ENCODE measurements at regions not wholly inside any gene's neighbourhood (a gene's known extent, or its start where the extent isn't known, plus 50 kb on each side); places are given as distances from the start of the nearest gene placed in this dataset.

DNA sequence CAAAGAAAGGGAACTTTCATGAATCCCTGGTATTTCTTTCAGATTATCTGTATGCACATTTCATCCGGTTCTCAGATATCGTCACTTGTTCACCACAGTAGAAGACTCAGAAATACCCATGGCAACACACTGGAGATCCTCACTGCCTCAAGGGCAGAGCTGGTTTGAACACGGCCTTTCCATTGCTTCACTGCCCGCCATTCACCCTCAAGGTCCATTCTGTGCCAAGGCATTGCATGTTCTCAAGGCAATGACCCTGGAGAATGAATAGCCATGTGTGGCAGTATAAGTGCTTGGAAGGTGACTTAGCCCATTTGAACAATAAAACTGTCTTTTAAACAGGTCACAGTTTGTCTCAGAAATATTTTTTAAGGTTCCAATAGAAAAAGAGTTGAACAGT, 606.5 kb downstream of the IPMK start:
- CTCF ChIA-PET = no interaction called here
- Histone ChIP-seq H4K20me1 (ENCODE audit: control insufficient read depth, insufficient read depth) (no peaks in the 10 kb centered on the region), H3K9ac (ENCODE audit: control insufficient read depth, insufficient read depth, low read length) (no peak overlapping the region), H3K79me2 (ENCODE audit: control insufficient read depth, insufficient read depth, low read length) (no peaks in the 10 kb centered on the region), H3K4me3 (no peak overlapping the region), H3K27ac (ENCODE audit: control insufficient read depth, insufficient read depth) (no peak overlapping the region), H2AFZ (ENCODE audit: control insufficient read depth, low read depth, low read length) (no peak overlapping the region), H3K27me3 (replicated peaks in 1 of 2; ENCODE audit: control insufficient read depth in 2 of 2, insufficient read depth in 2 of 2, low read length in 1 of 2) (no peaks in the 10 kb centered on the region), H3K4me2 (ENCODE audit: control insufficient read depth, insufficient read depth) (no peak overlapping the region), H3K9me3 (replicated peaks; ENCODE audit: control insufficient read depth, insufficient read depth, low read length) (no peaks in the 10 kb centered on the region), H3K36me3 (ENCODE audit: control insufficient read depth in 2 of 2, insufficient read depth in 2 of 2, low read length in 1 of 2) (no peaks in the 10 kb centered on the region), H3K4me1 (ENCODE audit: control insufficient read depth, insufficient read depth, low read length) (no peaks in the 10 kb centered on the region)
- TF ChIP-seq KDM1A (IDR thresholded peaks at IDR 0.05; ENCODE audit: borderline replicate concordance) (no peak), NRF1 (conservative IDR thresholded peaks at IDR 0.05; ENCODE audit: low read depth, low read length) (no peak), CBFB (IDR thresholded peaks at IDR 0.05; ENCODE audit: low read depth) (no peak)
- no peak for DNase-seq (ENCODE audit: low read depth, low spot score)
- no peak for ATAC-seq
- intact Hi-C loops (cut with micrococcal nuclease; ENCODE audit: unreplicated experiment) = no loop called here
- SMC1A ChIA-PET (ENCODE audit: uncharacterized antibody, unreplicated experiment) = interaction anchor here (0.7 kb wide), 1 partner anchor 260 kb away, joined by 3 read pairs; no protein-coding TSS in a partner anchor
- in situ Hi-C loops (cut with MboI) = no loop called here
- POLR2A ChIA-PET = no interaction called here
- FAIRE-seq = no peak
- no TSS peak for BruUV-seq (replicated peaks)
- 52% methylated on average over 4 of the region's 4 CpGs for WGBS (ENCODE audit: insufficient coverage, insufficient replicate concordance, low lambda C conversion rate, missing lambda C conversion rate)
- RAD21 ChIA-PET (ENCODE audit: unreplicated experiment) = no interaction called here

DNA sequence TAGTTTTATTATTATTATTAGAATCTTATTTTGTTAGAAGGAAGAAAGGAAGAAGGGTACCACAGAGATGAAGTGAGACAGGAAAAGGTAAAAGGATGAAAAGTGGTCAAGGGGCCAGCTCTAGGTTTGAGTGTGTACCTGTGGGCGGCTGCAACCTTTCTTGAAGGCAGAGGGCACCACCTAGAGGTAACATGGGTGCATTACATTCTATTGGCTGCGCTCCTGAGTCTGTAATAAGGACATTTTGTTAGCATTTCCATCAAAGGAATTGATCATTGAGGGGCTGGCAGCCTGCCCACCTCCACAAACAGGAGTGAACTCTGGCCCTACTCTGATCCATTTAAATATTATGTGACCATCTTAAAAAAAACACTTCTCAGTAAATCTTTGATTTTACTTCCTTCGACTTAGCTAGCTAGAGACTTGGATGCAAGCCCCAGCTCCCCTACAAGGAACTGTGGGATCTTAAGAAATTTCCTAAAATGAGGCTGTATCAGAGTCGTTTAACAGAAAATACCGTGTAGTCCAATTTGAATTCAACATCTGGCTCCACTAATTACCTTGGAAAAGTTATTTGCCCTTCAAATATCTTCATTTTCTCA, 610.4 kb downstream of the IPMK start:
- H3K9ac ChIP-seq (ENCODE audit: control insufficient read depth, insufficient read depth, low read length) = no peak overlapping the region
- H3K4me1 ChIP-seq (ENCODE audit: control insufficient read depth, insufficient read depth, low read length) = no peaks in the 10 kb centered on the region
- WGBS (ENCODE audit: insufficient coverage, insufficient replicate concordance, low lambda C conversion rate, missing lambda C conversion rate) = 20% methylated on average over 5 of the region's 5 CpGs
- H3K27me3 ChIP-seq (replicated peaks in 1 of 2; ENCODE audit: control insufficient read depth in 2 of 2, insufficient read depth in 2 of 2, low read length in 1 of 2) = no peaks in the 10 kb centered on the region
- no peaks in the 10 kb centered on the region for H3K79me2 ChIP-seq (ENCODE audit: control insufficient read depth, insufficient read depth, low read length)
- ChIA-PET CTCF (interaction anchor here (0.6 to 6.4 kb wide), 18 partner anchors 11 to 1188 kb away, joined by 3 to 109 read pairs (median 4); no protein-coding TSS in a partner anchor), POLR2A (no interaction called here), RAD21 (ENCODE audit: unreplicated experiment) (interaction anchor here (1.0 to 2.1 kb wide), 4 partner anchors 29 to 495 kb away, joined by 3 to 5 read pairs (median 4); no protein-coding TSS in a partner anchor), SMC1A (ENCODE audit: uncharacterized antibody, unreplicated experiment) (interaction anchor here (0.7 to 2.3 kb wide), 10 partner anchors 9 to 1188 kb away, joined by 3 to 7 read pairs (median 4); no protein-coding TSS in a partner anchor)
- DNase-seq (ENCODE audit: low read depth, low spot score) (no peak), ATAC-seq (peak; percentile 97), FAIRE-seq (peak; percentile 78)
- H2AFZ ChIP-seq (ENCODE audit: control insufficient read depth, low read depth, low read length) = no peak overlapping the region
- no peak overlapping the region for H3K4me2 ChIP-seq (ENCODE audit: control insufficient read depth, insufficient read depth)
- no peak overlapping the region for H3K27ac ChIP-seq (ENCODE audit: control insufficient read depth, insufficient read depth)
- no peaks in the 10 kb centered on the region for H4K20me1 ChIP-seq (ENCODE audit: control insufficient read depth, insufficient read depth)
- H3K9me3 ChIP-seq (replicated peaks; ENCODE audit: control insufficient read depth, insufficient read depth, low read length) = no peaks in the 10 kb centered on the region
- intact Hi-C loops (cut with micrococcal nuclease; ENCODE audit: unreplicated experiment) (loop anchor here (1.0 to 10.0 kb wide), 3 partner anchors 77 to 408 kb away; no protein-coding TSS in a partner anchor), in situ Hi-C loops (cut with MboI) (loop anchor here (5.0 kb wide), 1 partner anchor 315 kb away; no protein-coding TSS in a partner anchor)
- no peaks in the 10 kb centered on the region for H3K36me3 ChIP-seq (ENCODE audit: control insufficient read depth in 2 of 2, insufficient read depth in 2 of 2, low read length in 1 of 2)
- no peak overlapping the region for H3K4me3 ChIP-seq
- TF ChIP-seq JUNB (IDR thresholded peaks at IDR 0.05) = peak; percentile 39; the same call in 1 of the 2 replicates
- peak; percentile 86 for TF ChIP-seq RAD21 (IDR thresholded peaks at IDR 0.05; ENCODE audit: insufficient read depth, low read depth, low read length)
- TF ChIP-seq, protein P1, sequence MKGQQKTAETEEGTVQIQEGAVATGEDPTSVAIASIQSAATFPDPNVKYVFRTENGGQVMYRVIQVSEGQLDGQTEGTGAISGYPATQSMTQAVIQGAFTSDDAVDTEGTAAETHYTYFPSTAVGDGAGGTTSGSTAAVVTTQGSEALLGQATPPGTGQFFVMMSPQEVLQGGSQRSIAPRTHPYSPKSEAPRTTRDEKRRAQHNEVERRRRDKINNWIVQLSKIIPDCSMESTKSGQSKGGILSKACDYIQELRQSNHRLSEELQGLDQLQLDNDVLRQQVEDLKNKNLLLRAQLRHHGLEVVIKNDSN (IDR thresholded peaks at IDR 0.05; ENCODE audit: borderline replicate concordance, extremely low read length, insufficient read depth, low read depth, low read length) = no peak
- peak; percentile 68 for TF ChIP-seq IRF4 (IDR thresholded peaks at IDR 0.05; ENCODE audit: low read depth, low read length)
- TF ChIP-seq SMC3 (IDR thresholded peaks at IDR 0.05; ENCODE audit: borderline replicate concordance, low read length) = peak; percentile 62
- TF ChIP-seq, protein P2, sequence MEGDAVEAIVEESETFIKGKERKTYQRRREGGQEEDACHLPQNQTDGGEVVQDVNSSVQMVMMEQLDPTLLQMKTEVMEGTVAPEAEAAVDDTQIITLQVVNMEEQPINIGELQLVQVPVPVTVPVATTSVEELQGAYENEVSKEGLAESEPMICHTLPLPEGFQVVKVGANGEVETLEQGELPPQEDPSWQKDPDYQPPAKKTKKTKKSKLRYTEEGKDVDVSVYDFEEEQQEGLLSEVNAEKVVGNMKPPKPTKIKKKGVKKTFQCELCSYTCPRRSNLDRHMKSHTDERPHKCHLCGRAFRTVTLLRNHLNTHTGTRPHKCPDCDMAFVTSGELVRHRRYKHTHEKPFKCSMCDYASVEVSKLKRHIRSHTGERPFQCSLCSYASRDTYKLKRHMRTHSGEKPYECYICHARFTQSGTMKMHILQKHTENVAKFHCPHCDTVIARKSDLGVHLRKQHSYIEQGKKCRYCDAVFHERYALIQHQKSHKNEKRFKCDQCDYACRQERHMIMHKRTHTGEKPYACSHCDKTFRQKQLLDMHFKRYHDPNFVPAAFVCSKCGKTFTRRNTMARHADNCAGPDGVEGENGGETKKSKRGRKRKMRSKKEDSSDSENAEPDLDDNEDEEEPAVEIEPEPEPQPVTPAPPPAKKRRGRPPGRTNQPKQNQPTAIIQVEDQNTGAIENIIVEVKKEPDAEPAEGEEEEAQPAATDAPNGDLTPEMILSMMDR (IDR thresholded peaks at IDR 0.05 in 2 of 3, conservative IDR thresholded peaks at IDR 0.05 in 1 of 3; ENCODE audit: control insufficient read depth in 2 of 3, extremely low read depth in 1 of 3, insufficient read depth in 1 of 3, low read depth in 3 of 3, low read length in 3 of 3) = peak; percentile 73 to 79 (median 78)
- peak; percentile 51 for TF ChIP-seq RUNX3 (IDR thresholded peaks at IDR 0.05; ENCODE audit: low read length)
- TF ChIP-seq EGR1 (IDR thresholded peaks at IDR 0.05; ENCODE audit: borderline replicate concordance in 1 of 2, low read depth in 2 of 2, low read length in 2 of 2) = peak in 1 of 2 experiments; percentile 71; a peak in 2 of 3 replicates
- no peak for TF ChIP-seq KAT2A (conservative IDR thresholded peaks at IDR 0.05; ENCODE audit: control insufficient read depth, low read depth, low read length)
- BruUV-seq (replicated peaks) = no TSS peak

Measured in GM12878 (cell line).